GM04503 (cell line): ENCODE measurements at regions not wholly inside any gene's neighbourhood (a gene's known extent, or its start where the extent isn't known, plus 50 kb on each side); places are given as distances from the start of the nearest gene placed in this dataset.
A peak's percentile ranks its signal among the peaks of the same experiment; 100 is the strongest.

Source experiments
- DNase-seq: peaks from one replicate; pipeline ENCODE4 v3.0.0-alpha.2; 2012; ENCODE audit warnings: low read depth

DNA sequence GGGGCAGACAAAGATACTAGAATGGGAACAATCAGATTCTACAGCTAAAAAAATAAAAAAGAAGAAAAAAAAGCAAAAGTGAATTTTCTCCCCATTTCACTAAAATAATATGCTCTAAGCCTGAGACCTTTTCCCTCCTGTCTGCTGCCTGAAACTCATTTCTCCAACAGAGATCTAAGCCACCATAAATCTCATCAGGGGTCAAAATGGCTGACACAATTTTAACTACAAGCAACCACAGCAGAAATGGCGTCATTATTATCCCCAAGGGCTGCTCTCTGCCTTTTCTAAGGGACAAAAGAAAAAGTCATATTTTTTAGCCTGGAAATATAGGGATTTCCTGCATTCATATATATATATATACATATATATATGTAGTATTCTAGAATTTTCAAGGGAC, 183.7 kb upstream of the CAMK1G start:
- no peak for DNase-seq

GRCh38 chr1:209400351-209401220, 182.9 kb upstream of the CAMK1G start:
- DNase-seq: no peak

DNA sequence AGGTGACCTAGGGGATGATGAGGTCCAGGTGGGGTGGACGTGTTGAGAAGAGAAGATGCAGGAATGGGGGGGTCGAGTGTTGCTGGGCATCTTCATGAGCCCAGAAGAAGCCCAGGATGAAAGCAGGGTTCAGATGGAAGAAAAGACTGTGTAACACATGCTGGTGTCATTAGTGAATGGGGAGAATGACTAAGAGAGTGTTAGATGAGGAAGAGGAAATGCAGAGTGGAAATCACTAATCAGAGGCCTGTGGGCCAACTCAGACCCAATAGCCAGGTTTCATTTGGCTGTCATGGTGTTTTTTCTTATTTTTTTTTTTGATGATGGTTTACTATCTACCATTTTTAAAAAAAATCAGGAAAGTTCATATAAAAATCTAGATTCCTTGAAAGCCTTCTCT, 180.8 kb upstream of the CAMK1G start:
- no peak for DNase-seq

GRCh38 chr1:209403921-209404320, 179.6 kb upstream of the CAMK1G start:
- no peak for DNase-seq

GRCh38 chr1:209404577-209404976, 178.9 kb upstream of the CAMK1G start:
- no peak for DNase-seq

DNA sequence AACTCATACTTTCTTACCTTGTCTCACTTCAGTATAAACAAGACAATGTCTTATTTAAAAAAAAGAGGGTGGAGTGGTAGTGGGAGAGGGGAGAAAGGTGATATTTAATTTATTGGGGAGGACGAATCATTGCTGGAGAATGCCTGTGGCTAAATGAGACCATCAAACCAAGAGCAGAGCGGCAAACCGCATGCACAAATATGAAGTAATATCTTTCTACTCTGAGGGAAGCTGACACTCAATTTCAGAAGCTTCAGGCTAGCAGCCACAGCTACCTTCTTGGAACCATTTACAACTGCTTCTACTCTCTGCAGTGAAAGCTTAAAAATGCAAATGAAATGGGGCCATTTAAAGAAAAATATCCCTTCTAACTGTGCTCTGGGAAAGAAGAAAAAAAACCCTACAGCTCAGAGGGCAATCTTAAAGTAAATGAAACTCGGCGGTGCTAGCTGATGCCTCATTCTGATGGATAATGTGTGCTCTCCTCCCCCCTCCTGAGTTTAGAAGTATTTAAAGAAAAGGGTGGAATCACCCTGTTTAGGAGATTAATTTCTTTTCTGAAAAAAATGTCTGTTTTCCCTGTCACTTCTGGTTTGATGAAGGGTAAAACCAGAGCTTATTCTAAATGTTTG, 178.2 kb upstream of the CAMK1G start:
- DNase-seq: no peak

- no peak for DNase-seq
Observed at GRCh38 chr1:209406168-209406567, 177.3 kb upstream of the CAMK1G start.

- DNase-seq: no peak
Observed at GRCh38 chr1:209406595-209406994, 176.9 kb upstream of the CAMK1G start.

DNA sequence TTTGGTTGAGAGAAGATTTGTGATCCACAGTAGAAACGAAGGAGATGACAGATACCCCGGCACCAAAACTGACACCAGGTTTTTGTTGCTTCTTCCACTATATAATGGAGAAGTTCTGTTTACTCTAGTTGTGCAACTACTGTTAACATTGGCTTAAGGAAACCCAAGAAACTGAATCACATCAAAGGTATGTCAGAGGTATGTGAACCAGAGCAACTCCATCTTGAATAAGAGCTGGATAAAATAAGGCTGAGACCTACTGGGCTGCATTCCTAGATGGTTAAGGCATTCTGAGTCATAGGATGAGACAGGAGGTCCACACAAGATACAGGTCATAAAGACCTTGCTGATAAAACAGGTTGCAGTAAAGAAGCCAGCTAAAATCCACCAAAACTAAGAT, 173.7 kb upstream of the CAMK1G start:
- DNase-seq: peak; percentile 77

DNA sequence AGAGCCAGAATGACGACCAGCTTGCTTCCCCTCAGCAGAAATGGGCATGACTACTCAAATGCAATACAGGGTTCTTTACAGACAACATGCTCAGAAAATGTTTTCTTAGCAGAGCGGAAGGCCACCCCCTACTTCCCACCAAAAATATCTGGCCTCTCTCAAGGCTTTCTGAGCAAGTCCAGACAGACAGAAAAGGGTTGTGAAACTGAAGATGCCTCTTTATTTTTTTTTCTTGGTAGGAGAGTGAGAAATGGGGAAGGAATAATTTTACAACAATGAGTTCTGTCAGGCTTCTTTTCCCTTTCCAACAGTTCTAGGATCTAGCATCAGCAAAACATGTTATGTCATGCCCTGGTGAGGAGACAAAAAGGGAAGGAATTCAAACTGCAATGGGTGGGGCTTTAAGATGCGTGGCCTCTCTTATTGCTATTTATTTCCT, 172.0 kb upstream of the CAMK1G start:
- peak; percentile 41 for DNase-seq

- peak; percentile 30 for DNase-seq
Observed at GRCh38 chr1:209412036-209412435, 171.5 kb upstream of the CAMK1G start.

- DNase-seq: no peak
Observed at GRCh38 chr1:209412566-209412965, 170.9 kb upstream of the CAMK1G start.

DNA sequence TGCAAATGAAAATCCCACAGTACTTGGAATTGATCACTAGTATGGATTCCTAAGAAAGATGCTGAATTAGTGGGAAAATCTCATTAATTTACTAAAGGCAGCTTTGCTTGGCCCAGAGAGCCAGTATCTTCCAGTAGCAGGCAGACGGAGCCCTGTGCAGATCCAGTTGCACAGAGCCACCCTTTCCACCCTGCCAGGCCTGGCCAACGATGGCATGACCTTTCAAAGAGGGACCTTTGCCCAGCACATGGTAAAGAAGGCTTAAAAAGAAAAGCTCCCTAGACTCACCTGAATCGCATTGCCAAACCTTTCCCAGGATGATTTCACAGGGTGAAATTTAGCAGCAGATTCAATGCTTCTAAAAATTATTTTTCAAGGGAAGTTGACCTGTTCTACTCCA, 170.5 kb upstream of the CAMK1G start:
- DNase-seq: no peak

DNA sequence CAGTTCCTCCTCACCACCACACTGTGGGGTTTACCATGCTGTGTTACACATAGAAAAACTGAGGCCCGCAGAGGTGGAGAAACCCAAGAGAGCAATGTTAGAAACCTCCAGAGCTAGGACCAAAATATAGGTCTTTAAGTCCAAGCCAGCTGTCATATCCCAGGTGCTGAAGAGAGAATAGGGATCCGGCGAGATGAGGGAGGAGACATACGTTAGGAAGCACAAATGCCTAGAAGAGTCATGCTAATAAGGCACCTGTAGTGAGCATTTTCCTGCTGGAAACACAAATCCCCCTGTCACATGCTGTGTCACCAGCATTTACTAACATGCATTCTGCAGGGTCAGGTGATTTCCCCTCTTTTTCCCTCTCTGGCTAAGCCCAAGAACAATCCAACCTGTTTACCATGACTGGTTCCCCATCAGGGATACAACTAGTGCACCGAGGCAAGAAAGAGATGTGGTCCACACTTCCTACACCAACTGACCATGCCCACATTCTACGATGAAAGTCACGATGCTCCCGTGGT, 168.6 kb upstream of the CAMK1G start:
- no peak for DNase-seq

- DNase-seq: no peak
Observed at GRCh38 chr1:209416039-209416438, 167.5 kb upstream of the CAMK1G start.

- DNase-seq: no peak
Observed at GRCh38 chr1:209416716-209417115, 166.8 kb upstream of the CAMK1G start.

GRCh38 chr1:209417761-209418160, 165.8 kb upstream of the CAMK1G start:
- no peak for DNase-seq

DNA sequence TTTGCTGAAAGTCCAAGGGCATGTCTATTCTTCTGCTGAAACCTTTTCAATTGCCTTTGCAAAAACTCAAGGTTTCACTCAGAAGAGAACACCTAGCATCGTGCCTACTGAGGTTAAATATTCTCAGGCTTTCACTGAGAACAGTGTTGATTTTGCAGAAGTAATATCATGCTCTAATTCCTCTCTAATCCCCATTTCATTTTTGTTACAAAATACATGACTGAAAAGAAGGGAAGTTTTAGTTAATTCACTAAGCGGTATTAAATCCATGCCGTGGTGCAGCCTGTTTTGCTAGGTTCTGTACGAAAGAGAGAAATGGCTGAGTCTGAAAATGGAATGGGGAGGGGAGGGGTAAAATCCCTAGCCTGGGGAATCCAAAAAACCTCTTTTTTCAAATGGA, 163.2 kb upstream of the CAMK1G start:
- no peak for DNase-seq

DNA sequence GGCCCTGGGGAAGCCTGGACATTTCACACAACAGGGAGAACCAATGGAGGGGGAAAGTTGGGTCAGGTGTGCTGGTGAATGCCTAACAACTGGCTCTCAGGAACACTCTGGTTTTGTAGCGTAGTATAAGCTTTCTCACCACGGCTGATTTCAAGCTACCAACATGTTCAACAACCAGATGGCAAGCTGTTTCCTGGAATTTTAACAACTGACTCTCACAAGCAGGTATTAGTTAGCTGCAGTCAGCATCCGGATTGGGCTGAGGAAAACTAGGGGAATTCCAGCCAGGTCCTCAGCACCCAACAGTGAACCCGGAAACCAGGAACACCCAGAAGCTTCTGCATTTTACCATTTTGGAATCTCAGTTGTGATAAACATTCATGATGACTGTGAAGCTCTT, 162.3 kb upstream of the CAMK1G start:
- DNase-seq: no peak

DNA sequence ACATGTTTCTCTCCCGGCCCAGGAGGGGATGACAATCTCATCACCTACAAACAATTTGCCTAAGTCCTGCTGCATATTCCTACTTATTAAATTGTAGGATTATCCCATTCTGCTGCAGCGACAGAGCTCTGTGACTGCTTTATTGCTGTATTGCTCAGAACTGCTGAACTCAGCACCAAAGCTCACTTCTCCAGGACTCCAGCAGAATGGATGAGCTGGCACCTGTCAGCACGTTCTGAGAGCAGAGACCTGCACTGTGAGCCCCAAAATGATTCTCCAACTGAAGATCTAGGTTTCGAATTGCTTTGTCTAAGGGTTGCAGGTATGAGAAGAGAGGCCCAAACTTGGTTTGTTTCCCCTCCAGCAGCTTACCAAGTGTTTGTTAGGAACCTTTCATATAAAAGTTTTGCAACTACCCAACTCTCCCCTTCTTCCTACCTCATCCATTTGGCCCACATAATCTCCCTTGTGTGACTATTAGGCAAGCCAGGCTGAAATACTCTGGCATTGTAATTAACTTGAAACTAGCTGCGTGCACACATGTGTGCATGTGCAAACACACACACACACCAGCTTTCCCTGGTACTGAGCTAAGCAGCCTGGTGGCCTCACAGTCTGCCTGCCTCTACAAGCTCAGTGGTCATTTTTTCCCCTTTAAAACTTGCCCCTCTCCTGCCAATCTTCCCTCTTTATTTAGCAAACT, 161.4 kb upstream of the CAMK1G start:
- no peak for DNase-seq

DNA sequence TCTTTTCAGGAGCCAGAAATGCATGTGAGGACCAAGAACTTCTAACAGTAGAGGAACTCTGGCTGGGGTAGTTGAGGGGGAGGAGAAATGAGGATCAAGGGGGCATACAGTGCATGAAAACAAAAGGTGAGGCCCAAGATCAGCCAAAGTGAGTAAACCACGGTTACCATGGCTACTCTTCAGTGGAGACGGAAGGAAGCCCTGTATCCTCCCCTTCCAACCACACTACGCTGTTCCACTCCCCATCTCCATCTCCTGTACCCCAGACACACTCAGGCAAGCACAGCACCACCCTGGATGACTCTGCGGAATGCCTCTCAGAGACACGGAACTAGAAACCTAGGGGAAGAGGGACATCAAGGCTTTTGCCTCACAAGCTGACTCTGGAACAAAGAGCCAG, 157.6 kb upstream of the CAMK1G start:
- DNase-seq: no peak

GRCh38 chr1:209427277-209427676, 156.2 kb upstream of the CAMK1G start:
- no peak for DNase-seq

GRCh38 chr1:209427811-209428210, 155.7 kb upstream of the CAMK1G start:
- DNase-seq: no peak
